DND-41 (cell line): ENCODE measurements at regions not wholly inside any gene's neighbourhood (a gene's known extent, or its start where the extent isn't known, plus 50 kb on each side); places are given as distances from the start of the nearest gene placed in this dataset.
"Not testable (repeated sequence)": the region's sequence is repeated elsewhere in the genome, so short reads cannot be mapped to it uniquely, and the experiment has no call there.

ENCODE experiments used
- ATAC-seq: fragments of 200-7000 bp; cut with Tn5 transposase; 3 replicates; pipeline ENCODE4 v1.9.1; 2021; ENCODE audit warnings: low read depth; ENCODE audit not compliant: insufficient read depth
- DNase-seq: peaks from one replicate; pipeline ENCODE4 v3.0.0-alpha.2; 2020
- H2AFZ ChIP-seq: 2 replicates; pipeline ENCODE4 v1.6.0; 2012; ENCODE audit warnings: low read depth, low read length
- H3K27ac ChIP-seq: 2 replicates; pipeline ENCODE4 v1.5.1; 2012; ENCODE audit warnings: low read length, inconsistent platforms
- H3K27me3 ChIP-seq: fragments of 200-600 bp; sonication (generic); 2 replicates; pipeline ENCODE4 v1.6.0; 2012; ENCODE audit warnings: low read length, mild to moderate bottlenecking, inconsistent platforms; ENCODE audit not compliant: insufficient read depth, poor library complexity
- H3K36me3 ChIP-seq: 2 replicates; pipeline ENCODE4 v1.5.1; 2012; ENCODE audit warnings: low read length, inconsistent platforms; ENCODE audit not compliant: insufficient read depth
- H3K4me1 ChIP-seq: 2 replicates; pipeline ENCODE4 v1.5.1; 2012; ENCODE audit warnings: mild to moderate bottlenecking, low read length; ENCODE audit not compliant: insufficient read depth
- H3K4me2 ChIP-seq: 2 replicates; pipeline ENCODE4 v1.6.0; 2012; ENCODE audit warnings: mild to moderate bottlenecking, moderate library complexity, low read length, inconsistent platforms; ENCODE audit not compliant: insufficient read depth
- H3K4me3 ChIP-seq, 2 experiments: fragments of 200-600 bp in 1 of 2; shearing (Covaris generic) in 1 of 2; 2 replicates each; pipeline ENCODE4 v1.5.1; 2012 to 2016; ENCODE audit warnings: inconsistent platforms in 2 of 2, low read length in 2 of 2, mild to moderate bottlenecking in 2 of 2, low read depth in 1 of 2, moderate library complexity in 1 of 2
- H3K79me2 ChIP-seq: 2 replicates; pipeline ENCODE4 v1.6.0; 2012; ENCODE audit warnings: low read length, inconsistent platforms; ENCODE audit not compliant: insufficient read depth
- H3K9ac ChIP-seq: 2 replicates; pipeline ENCODE4 v1.6.0; 2012; ENCODE audit warnings: low read depth, mild to moderate bottlenecking, inconsistent platforms, low read length, moderate library complexity
- H3K9me3 ChIP-seq: 2 replicates; pipeline ENCODE4 v1.5.1; 2012; ENCODE audit warnings: low read length, moderate library complexity, mild to moderate bottlenecking, inconsistent platforms; ENCODE audit not compliant: insufficient read depth, severe bottlenecking
- H4K20me1 ChIP-seq: 2 replicates; pipeline ENCODE4 v1.6.0; 2012; ENCODE audit warnings: low read length; ENCODE audit not compliant: insufficient read depth
- EZH2 ChIP-seq: IDR thresholded peaks from 3 replicates; pipeline ENCODE4 v1.6.1; 2012; ENCODE audit warnings: borderline replicate concordance, low read depth, mild to moderate bottlenecking, moderate library complexity, low read length, inconsistent platforms; ENCODE audit not compliant: severe bottlenecking
- TF ChIP-seq, protein P1 (sequence below): IDR thresholded peaks from 2 replicates; pipeline ENCODE4 v1.5.1; 2012; ENCODE audit warnings: borderline replicate concordance, low read length, moderate library complexity, mild to moderate bottlenecking; ENCODE audit not compliant: poor library complexity, severe bottlenecking; ENCODE audit errors: extremely low read depth

GRCh38 chr6:51302431-51302830 is 483.8 kb downstream of the TFAP2B start:
- Histone ChIP-seq H3K36me3 (no peaks in the 10 kb centered on the region), H3K4me1 (no peaks in the 10 kb centered on the region), H3K79me2 (no peaks in the 10 kb centered on the region), H3K27ac (no peak overlapping the region), H2AFZ (no peak overlapping the region), H3K9me3 (no peaks in the 10 kb centered on the region), H3K4me2 (no peak overlapping the region), H3K9ac (no peak overlapping the region), H3K4me3 (no peak overlapping the region), H4K20me1 (no peaks in the 10 kb centered on the region), H3K27me3 (no peaks in the 10 kb centered on the region)
- TF ChIP-seq, protein P1, sequence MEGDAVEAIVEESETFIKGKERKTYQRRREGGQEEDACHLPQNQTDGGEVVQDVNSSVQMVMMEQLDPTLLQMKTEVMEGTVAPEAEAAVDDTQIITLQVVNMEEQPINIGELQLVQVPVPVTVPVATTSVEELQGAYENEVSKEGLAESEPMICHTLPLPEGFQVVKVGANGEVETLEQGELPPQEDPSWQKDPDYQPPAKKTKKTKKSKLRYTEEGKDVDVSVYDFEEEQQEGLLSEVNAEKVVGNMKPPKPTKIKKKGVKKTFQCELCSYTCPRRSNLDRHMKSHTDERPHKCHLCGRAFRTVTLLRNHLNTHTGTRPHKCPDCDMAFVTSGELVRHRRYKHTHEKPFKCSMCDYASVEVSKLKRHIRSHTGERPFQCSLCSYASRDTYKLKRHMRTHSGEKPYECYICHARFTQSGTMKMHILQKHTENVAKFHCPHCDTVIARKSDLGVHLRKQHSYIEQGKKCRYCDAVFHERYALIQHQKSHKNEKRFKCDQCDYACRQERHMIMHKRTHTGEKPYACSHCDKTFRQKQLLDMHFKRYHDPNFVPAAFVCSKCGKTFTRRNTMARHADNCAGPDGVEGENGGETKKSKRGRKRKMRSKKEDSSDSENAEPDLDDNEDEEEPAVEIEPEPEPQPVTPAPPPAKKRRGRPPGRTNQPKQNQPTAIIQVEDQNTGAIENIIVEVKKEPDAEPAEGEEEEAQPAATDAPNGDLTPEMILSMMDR = no peak
- TF ChIP-seq EZH2 = no peak
- ATAC-seq = no peak
- no peak for DNase-seq

- Histone ChIP-seq H3K36me3 (no peaks in the 10 kb centered on the region), H3K27me3 (no peaks in the 10 kb centered on the region), H3K79me2 (no peaks in the 10 kb centered on the region), H3K4me3 (no peak overlapping the region), H3K4me2 (no peak overlapping the region), H2AFZ (no peak overlapping the region), H4K20me1 (no peaks in the 10 kb centered on the region), H3K9me3 (no peaks in the 10 kb centered on the region), H3K4me1 (no peaks in the 10 kb centered on the region), H3K9ac (no peak overlapping the region), H3K27ac (no peak overlapping the region)
- no peak for DNase-seq
- no peak for TF ChIP-seq EZH2
- TF ChIP-seq, protein P1 = no peak
- no peak for ATAC-seq
Observed at GRCh38 chr6:51303338-51303737, 484.7 kb downstream of the TFAP2B start.

- Histone ChIP-seq H3K4me3 (no peak overlapping the region), H3K9ac (no peak overlapping the region), H3K27ac (no peak overlapping the region), H4K20me1 (no peaks in the 10 kb centered on the region), H3K79me2 (no peaks in the 10 kb centered on the region), H2AFZ (no peak overlapping the region), H3K4me2 (no peak overlapping the region), H3K27me3 (no peaks in the 10 kb centered on the region), H3K36me3 (no peaks in the 10 kb centered on the region), H3K4me1 (no peaks in the 10 kb centered on the region), H3K9me3 (no peaks in the 10 kb centered on the region)
- TF ChIP-seq EZH2 = no peak
- TF ChIP-seq, protein P1 = no peak
- ATAC-seq (no peak), DNase-seq (no peak)
Observed at GRCh38 chr6:51314965-51315364, 496.3 kb downstream of the TFAP2B start.

DNA sequence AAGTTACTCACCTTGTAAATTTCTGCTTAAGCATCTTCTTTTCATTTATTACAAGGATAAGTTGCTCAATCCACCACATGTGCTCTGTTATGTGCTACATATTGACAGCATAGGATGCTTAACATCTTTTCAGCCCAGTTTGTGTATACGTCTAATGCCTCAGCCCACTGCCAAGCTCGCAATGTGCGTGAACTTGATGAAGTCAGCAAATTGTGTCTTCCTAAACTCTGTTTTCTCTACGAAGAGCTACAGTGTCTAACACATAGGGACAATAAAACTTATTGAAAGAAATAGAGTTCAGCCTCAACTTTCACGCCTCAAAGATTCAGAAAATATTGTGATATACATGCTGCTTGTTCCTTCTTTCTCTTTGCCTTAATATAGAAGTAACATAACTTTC is 500.0 kb downstream of the TFAP2B start:
- H3K4me1 ChIP-seq = no peaks in the 10 kb centered on the region
- no peak for DNase-seq
- TF ChIP-seq, protein P1 = no peak
- TF ChIP-seq EZH2 = no peak
- H3K27ac ChIP-seq = no peak overlapping the region
- no peak overlapping the region for H3K4me2 ChIP-seq
- no peak overlapping the region for H2AFZ ChIP-seq
- H3K36me3 ChIP-seq = no peaks in the 10 kb centered on the region
- ATAC-seq = no peak
- no peaks in the 10 kb centered on the region for H3K9me3 ChIP-seq
- H4K20me1 ChIP-seq = no peaks in the 10 kb centered on the region
- H3K79me2 ChIP-seq = no peaks in the 10 kb centered on the region
- no peak overlapping the region for H3K4me3 ChIP-seq
- H3K9ac ChIP-seq = no peak overlapping the region
- no peaks in the 10 kb centered on the region for H3K27me3 ChIP-seq

GRCh38 chr6:51321477-51321876 is 502.8 kb downstream of the TFAP2B start:
- not testable (repeated sequence) for H3K79me2 ChIP-seq, H3K4me1 ChIP-seq, H3K4me2 ChIP-seq, H2AFZ ChIP-seq, H3K9me3 ChIP-seq, H3K9ac ChIP-seq, H3K27ac ChIP-seq, DNase-seq, H3K36me3 ChIP-seq, ATAC-seq, H3K27me3 ChIP-seq, H3K4me3 ChIP-seq, H4K20me1 ChIP-seq
